ENCODE measurements at regions not wholly inside any gene's neighbourhood (a gene's known extent, or its start where the extent isn't known, plus 50 kb on each side); places are given as distances from the start of the nearest gene placed in this dataset.

GRCh38 chr3:70519026-70519425 is 206.6 kb upstream of the MDFIC2 start:
- H3K27me3 Mint-ChIP-seq, result peaks cover 13% of the 10 kb centered on the region
- ATAC-seq, result no peak

GRCh38 chr3:70518356-70518755 is 205.9 kb upstream of the MDFIC2 start:
- H3K4me3 Mint-ChIP-seq, result no peak overlapping the region
- no peaks in the 10 kb centered on the region for H3K9me3 Mint-ChIP-seq
- H3K4me1 Mint-ChIP-seq, result no peaks in the 10 kb centered on the region
- no peak for ATAC-seq
- H3K27me3 Mint-ChIP-seq, result peaks cover 13% of the 10 kb centered on the region
- H3K27ac Mint-ChIP-seq, result no peak overlapping the region
- no peaks in the 10 kb centered on the region for H3K36me3 Mint-ChIP-seq

More at GRCh38 chr3:70519026-70519425, 206.6 kb upstream of the MDFIC2 start:
- no peak overlapping the region for H3K4me3 Mint-ChIP-seq
- no peaks in the 10 kb centered on the region for H3K36me3 Mint-ChIP-seq
- H3K9me3 Mint-ChIP-seq, result no peaks in the 10 kb centered on the region
- H3K4me1 Mint-ChIP-seq, result no peaks in the 10 kb centered on the region
- H3K27ac Mint-ChIP-seq, result no peak overlapping the region

GRCh38 chr3:70517124-70517890 is 204.9 kb upstream of the MDFIC2 start:
- Mint-ChIP-seq H3K27ac (no peak overlapping the region), H3K4me1 (no peaks in the 10 kb centered on the region), H3K36me3 (no peaks in the 10 kb centered on the region), H3K9me3 (no peaks in the 10 kb centered on the region), H3K4me3 (no peak overlapping the region), H3K27me3 (peaks cover 20% of the 10 kb centered on the region)
- ATAC-seq, result no peak

- Mint-ChIP-seq H3K27ac (no peak overlapping the region), H3K4me3 (no peak overlapping the region), H3K4me1 (no peaks in the 10 kb centered on the region), H3K9me3 (no peaks in the 10 kb centered on the region), H3K36me3 (no peaks in the 10 kb centered on the region), H3K27me3 (peaks cover 24% of the 10 kb centered on the region)
- no peak for ATAC-seq
Measured at GRCh38 chr3:70516076-70516475, 203.6 kb upstream of the MDFIC2 start.

GRCh38 chr3:70507486-70507885 is 195.0 kb upstream of the MDFIC2 start:
- ATAC-seq, result no peak
- H3K4me1 Mint-ChIP-seq, result no peaks in the 10 kb centered on the region
- peaks cover 6% of the 10 kb centered on the region for H3K27me3 Mint-ChIP-seq
- no peak overlapping the region for H3K4me3 Mint-ChIP-seq
- H3K9me3 Mint-ChIP-seq, result no peaks in the 10 kb centered on the region
- H3K36me3 Mint-ChIP-seq, result no peaks in the 10 kb centered on the region
- H3K27ac Mint-ChIP-seq, result no peak overlapping the region

GRCh38 chr3:70506775-70507174 is 194.3 kb upstream of the MDFIC2 start:
- ATAC-seq, result no peak
- H3K27me3 Mint-ChIP-seq, result no peaks in the 10 kb centered on the region

GRCh38 chr3:70501561-70501960 is 189.1 kb upstream of the MDFIC2 start:
- no peaks in the 10 kb centered on the region for H3K9me3 Mint-ChIP-seq
- H3K27ac Mint-ChIP-seq, result no peak overlapping the region
- peak; percentile 16 for ATAC-seq
- no peaks in the 10 kb centered on the region for H3K27me3 Mint-ChIP-seq
- no peak overlapping the region for H3K4me3 Mint-ChIP-seq
- no peaks in the 10 kb centered on the region for H3K36me3 Mint-ChIP-seq
- H3K4me1 Mint-ChIP-seq, result no peaks in the 10 kb centered on the region

More at GRCh38 chr3:70506775-70507174, 194.3 kb upstream of the MDFIC2 start:
- H3K27ac Mint-ChIP-seq, result no peak overlapping the region
- H3K4me3 Mint-ChIP-seq, result no peak overlapping the region
- H3K9me3 Mint-ChIP-seq, result no peaks in the 10 kb centered on the region
- no peaks in the 10 kb centered on the region for H3K36me3 Mint-ChIP-seq
- no peaks in the 10 kb centered on the region for H3K4me1 Mint-ChIP-seq

- no peak for ATAC-seq
- Mint-ChIP-seq H3K4me1 (no peaks in the 10 kb centered on the region), H3K27me3 (no peaks in the 10 kb centered on the region), H3K27ac (no peak overlapping the region), H3K4me3 (no peak overlapping the region), H3K9me3 (no peaks in the 10 kb centered on the region), H3K36me3 (no peaks in the 10 kb centered on the region)
Measured at GRCh38 chr3:70488816-70489215, 176.4 kb upstream of the MDFIC2 start.

- Mint-ChIP-seq H3K4me1 (no peaks in the 10 kb centered on the region), H3K9me3 (no peaks in the 10 kb centered on the region), H3K4me3 (no peak overlapping the region), H3K27me3 (no peaks in the 10 kb centered on the region), H3K36me3 (no peaks in the 10 kb centered on the region), H3K27ac (no peak overlapping the region)
- ATAC-seq, result no peak
Measured at GRCh38 chr3:70488131-70488530, 175.7 kb upstream of the MDFIC2 start.

GRCh38 chr3:70486414-70487017 is 174.1 kb upstream of the MDFIC2 start:
- Mint-ChIP-seq H3K4me3 (no peak overlapping the region), H3K27ac (no peak overlapping the region), H3K9me3 (no peaks in the 10 kb centered on the region), H3K4me1 (no peaks in the 10 kb centered on the region), H3K36me3 (no peaks in the 10 kb centered on the region), H3K27me3 (no peaks in the 10 kb centered on the region)
- no peak for ATAC-seq

- no peak for ATAC-seq
- H3K9me3 Mint-ChIP-seq, result peaks cover 3% of the 10 kb centered on the region
- H3K27ac Mint-ChIP-seq, result no peak overlapping the region
- no peaks in the 10 kb centered on the region for H3K4me1 Mint-ChIP-seq
- no peak overlapping the region for H3K4me3 Mint-ChIP-seq
- H3K27me3 Mint-ChIP-seq, result no peaks in the 10 kb centered on the region
- H3K36me3 Mint-ChIP-seq, result no peaks in the 10 kb centered on the region
Measured at GRCh38 chr3:70476174-70476573, 163.7 kb upstream of the MDFIC2 start.

GRCh38 chr3:70471464-70472342 is 159.3 kb upstream of the MDFIC2 start:
- Mint-ChIP-seq H3K9me3 (no peaks in the 10 kb centered on the region), H3K27ac (no peak overlapping the region), H3K4me3 (no peak overlapping the region), H3K27me3 (no peaks in the 10 kb centered on the region), H3K4me1 (no peaks in the 10 kb centered on the region), H3K36me3 (no peaks in the 10 kb centered on the region)
- ATAC-seq, result no peak

- ATAC-seq, result no peak
- no peak overlapping the region for H3K4me3 Mint-ChIP-seq
- no peaks in the 10 kb centered on the region for H3K4me1 Mint-ChIP-seq
- no peaks in the 10 kb centered on the region for H3K27me3 Mint-ChIP-seq
- H3K27ac Mint-ChIP-seq, result no peak overlapping the region
- peaks cover 5% of the 10 kb centered on the region for H3K9me3 Mint-ChIP-seq
- no peaks in the 10 kb centered on the region for H3K36me3 Mint-ChIP-seq
Measured at GRCh38 chr3:70466096-70466495, 153.7 kb upstream of the MDFIC2 start.

- Mint-ChIP-seq H3K27ac (no peak overlapping the region), H3K9me3 (peaks cover 13% of the 10 kb centered on the region), H3K4me3 (no peak overlapping the region), H3K27me3 (no peaks in the 10 kb centered on the region), H3K4me1 (no peaks in the 10 kb centered on the region), H3K36me3 (no peaks in the 10 kb centered on the region)
- ATAC-seq, result no peak
Measured at GRCh38 chr3:70464876-70465275, 152.4 kb upstream of the MDFIC2 start.

- Mint-ChIP-seq H3K27ac (no peak overlapping the region), H3K4me3 (no peak overlapping the region), H3K36me3 (no peaks in the 10 kb centered on the region), H3K9me3 (peaks cover 13% of the 10 kb centered on the region), H3K4me1 (no peaks in the 10 kb centered on the region), H3K27me3 (no peaks in the 10 kb centered on the region)
- no peak for ATAC-seq
Measured at GRCh38 chr3:70464465-70464864, 152.0 kb upstream of the MDFIC2 start.
